A673 (cell line): ENCODE measurements at regions not wholly inside any gene's neighbourhood (a gene's known extent, or its start where the extent isn't known, plus 50 kb on each side); places are given as distances from the start of the nearest gene placed in this dataset.

ENCODE experiments used
- BruUV-seq: library from RNA; stranded (reverse); fragments of 400-500 nt; replicated peaks from 2 replicates; lab custom pipeline; 2021; lab: Mats Ljungman, UMichigan
- CTCF ChIA-PET: fragments of 300-600 bp; sonication (Branson Sonifier 250); formaldehyde crosslinking; loops from one replicate; lab custom pipeline; 2022; ENCODE audit warnings: antibody characterized with exemption; lab: Charles Lee
- POLR2A ChIA-PET: fragments of 300-600 bp; sonication (Branson Sonifier 250); formaldehyde crosslinking; loops from one replicate; lab custom pipeline; 2022; ENCODE audit warnings: antibody characterized with exemption; ENCODE audit not compliant: low non-redundant PET; lab: Charles Lee
- DNase-seq: peaks from one replicate; pipeline ENCODE4 v3.0.0-alpha.2; 2015; ENCODE audit warnings: low spot score
- H3K27ac ChIP-seq: fragments of 200-600 bp; sonication (generic); 2 replicates; pipeline ENCODE4 v1.5.1; 2016; ENCODE audit warnings: mixed run types, low read depth, mild to moderate bottlenecking, mixed read lengths, antibody characterized with exemption, low read length; ENCODE audit not compliant: poor library complexity, severe bottlenecking
- H3K27me3 ChIP-seq: fragments of 200-600 bp; sonication (generic); replicated peaks from 2 replicates; pipeline ENCODE4 v1.6.1; 2017; ENCODE audit warnings: mixed run types, low read depth, mild to moderate bottlenecking, mixed read lengths, antibody characterized with exemption, low read length; ENCODE audit not compliant: insufficient read depth, poor library complexity
- H3K36me3 ChIP-seq: fragments of 200-600 bp; sonication (generic); 2 replicates; pipeline ENCODE4 v1.6.1; 2016; ENCODE audit warnings: mixed run types, mild to moderate bottlenecking, mixed read lengths, antibody characterized with exemption, low read length; ENCODE audit not compliant: insufficient read depth, poor library complexity, severe bottlenecking
- H3K4me1 ChIP-seq: fragments of 200-600 bp; sonication (generic); 2 replicates; pipeline ENCODE4 v1.6.1; 2017; ENCODE audit warnings: mixed run types, mild to moderate bottlenecking, mixed read lengths, antibody characterized with exemption, low read length; ENCODE audit not compliant: insufficient read depth, poor library complexity, severe bottlenecking
- H3K4me3 ChIP-seq: fragments of 200-600 bp; sonication (generic); 2 replicates; pipeline ENCODE4 v1.5.1; 2016; ENCODE audit warnings: low read depth, mixed run types, mild to moderate bottlenecking, mixed read lengths, low read length; ENCODE audit not compliant: poor library complexity, severe bottlenecking
- H3K9me3 ChIP-seq: fragments of 200-600 bp; sonication (generic); 2 replicates; pipeline ENCODE4 v1.6.1; 2016; ENCODE audit warnings: mixed run types, low read depth, mild to moderate bottlenecking, mixed read lengths, antibody characterized with exemption, low read length; ENCODE audit not compliant: poor library complexity, severe bottlenecking
- EZH2 ChIP-seq: fragments of 200-600 bp; sonication (generic); IDR thresholded peaks from 2 replicates; pipeline ENCODE4 v1.6.1; 2017; ENCODE audit warnings: borderline replicate concordance, low read depth, mild to moderate bottlenecking, mixed read lengths, antibody characterized with exemption, low read length; ENCODE audit not compliant: poor library complexity, severe bottlenecking
- intact Hi-C: fragments of 100-400 bp; cut with micrococcal nuclease; formaldehyde crosslinking; loops from one replicate; pipeline ENCODE4 v1.10.0; 2022; ENCODE audit not compliant: unreplicated experiment
- TF ChIP-seq, protein P1 (sequence below): fragments of 300-800, 200-600 bp; sonication (generic); conservative IDR thresholded peaks from 2 replicates; pipeline ENCODE4 v1.5.1; 2017; ENCODE audit warnings: low read depth, mild to moderate bottlenecking, antibody characterized with exemption, low read length, moderate library complexity, mixed read lengths

DNA sequence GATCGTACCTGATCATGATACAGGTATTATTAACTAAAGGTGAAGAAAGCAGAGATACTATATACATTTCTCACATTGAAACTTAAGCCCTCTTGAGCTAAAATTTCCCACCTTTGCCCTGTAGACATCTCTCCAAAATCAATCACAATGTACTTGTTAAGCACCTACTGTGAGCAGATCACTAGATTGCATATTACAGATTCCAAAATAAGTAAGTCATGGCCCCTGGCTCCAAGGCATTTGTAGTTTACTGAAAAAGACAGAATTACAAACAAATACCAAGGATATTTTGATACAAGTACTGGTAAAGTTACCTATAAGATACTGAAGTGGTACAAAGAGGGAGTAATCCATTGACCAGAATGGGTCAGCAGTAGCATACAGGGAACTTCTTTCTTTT is 455.3 kb downstream of the STK39 start:
- no peak overlapping the region for H3K27ac ChIP-seq
- H3K4me1 ChIP-seq, result no peaks in the 10 kb centered on the region
- intact Hi-C loops, result no loop called here
- no peak overlapping the region for H3K4me3 ChIP-seq
- DNase-seq, result no peak
- ChIA-PET CTCF (no interaction called here), POLR2A (no interaction called here)
- no peak for TF ChIP-seq EZH2
- TF ChIP-seq, protein P1, sequence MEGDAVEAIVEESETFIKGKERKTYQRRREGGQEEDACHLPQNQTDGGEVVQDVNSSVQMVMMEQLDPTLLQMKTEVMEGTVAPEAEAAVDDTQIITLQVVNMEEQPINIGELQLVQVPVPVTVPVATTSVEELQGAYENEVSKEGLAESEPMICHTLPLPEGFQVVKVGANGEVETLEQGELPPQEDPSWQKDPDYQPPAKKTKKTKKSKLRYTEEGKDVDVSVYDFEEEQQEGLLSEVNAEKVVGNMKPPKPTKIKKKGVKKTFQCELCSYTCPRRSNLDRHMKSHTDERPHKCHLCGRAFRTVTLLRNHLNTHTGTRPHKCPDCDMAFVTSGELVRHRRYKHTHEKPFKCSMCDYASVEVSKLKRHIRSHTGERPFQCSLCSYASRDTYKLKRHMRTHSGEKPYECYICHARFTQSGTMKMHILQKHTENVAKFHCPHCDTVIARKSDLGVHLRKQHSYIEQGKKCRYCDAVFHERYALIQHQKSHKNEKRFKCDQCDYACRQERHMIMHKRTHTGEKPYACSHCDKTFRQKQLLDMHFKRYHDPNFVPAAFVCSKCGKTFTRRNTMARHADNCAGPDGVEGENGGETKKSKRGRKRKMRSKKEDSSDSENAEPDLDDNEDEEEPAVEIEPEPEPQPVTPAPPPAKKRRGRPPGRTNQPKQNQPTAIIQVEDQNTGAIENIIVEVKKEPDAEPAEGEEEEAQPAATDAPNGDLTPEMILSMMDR, result no peak
- no peaks in the 10 kb centered on the region for H3K36me3 ChIP-seq
- no peaks in the 10 kb centered on the region for H3K9me3 ChIP-seq
- BruUV-seq, result no TSS peak
- H3K27me3 ChIP-seq, result no peaks in the 10 kb centered on the region

DNA sequence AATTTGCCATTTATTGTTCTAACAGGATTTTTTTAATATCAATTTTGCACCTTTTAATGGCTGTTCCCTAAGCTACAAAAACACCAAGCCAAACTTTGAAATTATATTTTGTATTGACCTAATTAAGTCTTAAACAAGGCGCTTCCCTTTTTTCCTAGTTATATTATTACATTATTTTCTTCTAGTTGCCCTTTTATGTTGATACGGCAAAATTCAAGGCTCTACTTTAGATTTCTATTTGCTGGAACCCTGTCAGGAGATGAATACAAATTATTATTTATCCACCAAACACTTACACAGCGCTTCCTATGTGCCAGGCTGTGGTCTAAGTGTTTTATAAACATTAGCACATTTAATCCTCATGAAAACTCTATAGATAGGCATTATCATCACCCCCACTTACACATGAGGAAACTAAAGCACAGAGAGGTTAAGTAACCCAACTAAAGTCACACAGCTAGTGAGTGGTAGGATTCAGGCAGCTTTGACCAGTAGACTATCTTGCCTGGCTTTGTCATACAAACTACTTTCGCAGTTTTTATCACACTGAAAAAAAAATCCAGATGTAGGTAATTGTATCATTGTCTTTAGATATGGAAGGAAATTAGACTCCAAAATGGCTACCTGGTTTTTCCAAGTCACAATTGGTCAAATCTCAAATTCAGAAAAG is 456.5 kb downstream of the STK39 start:
- BruUV-seq, result no TSS peak

DNA sequence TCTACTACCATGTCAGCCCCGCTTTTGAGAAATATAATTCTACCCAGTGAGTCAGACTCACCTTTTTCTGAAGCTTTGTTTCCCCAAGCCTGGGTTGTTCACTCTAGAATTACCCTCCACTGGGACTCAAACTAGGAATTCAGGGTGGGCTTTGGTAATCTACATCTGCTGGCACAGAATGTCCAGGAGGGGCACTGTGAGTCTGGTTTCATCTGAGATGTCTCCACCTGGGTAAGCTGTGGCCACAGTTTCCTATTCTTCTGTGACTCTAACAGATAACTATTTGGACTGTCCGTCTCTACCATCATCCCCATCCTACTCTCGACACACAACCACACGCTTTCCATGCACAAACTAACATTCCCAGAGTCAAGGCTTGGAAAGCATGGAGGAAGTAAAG is 457.2 kb downstream of the STK39 start:
- Histone ChIP-seq H3K36me3 (no peaks in the 10 kb centered on the region), H3K4me1 (no peaks in the 10 kb centered on the region), H3K27me3 (no peaks in the 10 kb centered on the region), H3K9me3 (no peaks in the 10 kb centered on the region), H3K27ac (no peak overlapping the region), H3K4me3 (no peak overlapping the region)
- CTCF ChIA-PET, result no interaction called here
- DNase-seq, result no peak
- TF ChIP-seq EZH2, result no peak
- TF ChIP-seq, protein P1, result no peak
- POLR2A ChIA-PET, result no interaction called here
- BruUV-seq, result no TSS peak
- intact Hi-C loops, result no loop called here

More for the DNA sequence above, 456.5 kb downstream of the STK39 start:
- DNase-seq, result no peak
- Histone ChIP-seq H3K27me3 (no peaks in the 10 kb centered on the region), H3K9me3 (no peaks in the 10 kb centered on the region), H3K27ac (no peak overlapping the region), H3K36me3 (no peaks in the 10 kb centered on the region), H3K4me1 (no peaks in the 10 kb centered on the region), H3K4me3 (no peak overlapping the region)
- POLR2A ChIA-PET, result no interaction called here
- TF ChIP-seq, protein P1, result no peak
- no peak for TF ChIP-seq EZH2
- intact Hi-C loops, result no loop called here
- CTCF ChIA-PET, result no interaction called here
